ENCODE measurements at regions not wholly inside any gene's neighbourhood (a gene's known extent, or its start where the extent isn't known, plus 50 kb on each side); places are given as distances from the start of the nearest gene placed in this dataset.

DNA sequence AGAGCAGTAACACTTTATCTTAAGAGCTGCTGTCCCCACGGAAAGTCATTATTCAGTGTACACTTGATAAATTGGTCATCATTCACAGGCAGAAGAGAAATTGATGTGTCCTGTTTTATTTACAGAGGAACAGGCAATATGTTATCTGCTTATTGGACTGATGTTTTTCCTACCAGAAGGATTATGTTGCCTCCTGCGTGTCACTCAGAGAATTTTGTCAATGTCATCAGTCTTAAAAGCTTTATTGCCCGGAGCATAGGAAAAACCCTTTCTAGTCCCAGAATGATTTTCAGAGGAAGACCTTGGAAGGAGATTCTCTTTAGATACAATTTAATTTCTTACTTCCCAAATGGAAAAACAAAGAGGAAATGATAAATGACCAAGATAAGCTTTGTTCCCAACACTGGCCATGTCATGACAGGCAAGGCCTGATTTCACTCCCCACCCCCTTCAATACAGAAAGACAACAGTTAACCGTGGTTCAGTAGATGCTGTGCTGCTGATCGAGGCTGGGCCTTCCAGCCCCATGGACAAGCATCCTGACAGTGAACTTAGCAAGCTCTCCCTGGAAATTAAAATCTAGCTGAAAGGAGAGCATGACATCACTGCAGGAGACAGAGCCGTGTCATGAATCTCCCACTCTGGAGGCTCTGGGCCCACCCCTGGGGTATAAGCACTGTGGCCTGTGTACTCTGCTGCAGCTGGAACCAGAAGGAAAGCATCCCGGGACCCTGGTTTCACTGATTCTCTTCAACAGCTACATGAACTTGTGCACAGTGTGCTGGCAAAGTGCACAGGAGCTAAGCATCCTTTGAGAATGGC is 118.8 kb upstream of the LYZL2 start:
- TF ChIP-seq, protein P1, sequence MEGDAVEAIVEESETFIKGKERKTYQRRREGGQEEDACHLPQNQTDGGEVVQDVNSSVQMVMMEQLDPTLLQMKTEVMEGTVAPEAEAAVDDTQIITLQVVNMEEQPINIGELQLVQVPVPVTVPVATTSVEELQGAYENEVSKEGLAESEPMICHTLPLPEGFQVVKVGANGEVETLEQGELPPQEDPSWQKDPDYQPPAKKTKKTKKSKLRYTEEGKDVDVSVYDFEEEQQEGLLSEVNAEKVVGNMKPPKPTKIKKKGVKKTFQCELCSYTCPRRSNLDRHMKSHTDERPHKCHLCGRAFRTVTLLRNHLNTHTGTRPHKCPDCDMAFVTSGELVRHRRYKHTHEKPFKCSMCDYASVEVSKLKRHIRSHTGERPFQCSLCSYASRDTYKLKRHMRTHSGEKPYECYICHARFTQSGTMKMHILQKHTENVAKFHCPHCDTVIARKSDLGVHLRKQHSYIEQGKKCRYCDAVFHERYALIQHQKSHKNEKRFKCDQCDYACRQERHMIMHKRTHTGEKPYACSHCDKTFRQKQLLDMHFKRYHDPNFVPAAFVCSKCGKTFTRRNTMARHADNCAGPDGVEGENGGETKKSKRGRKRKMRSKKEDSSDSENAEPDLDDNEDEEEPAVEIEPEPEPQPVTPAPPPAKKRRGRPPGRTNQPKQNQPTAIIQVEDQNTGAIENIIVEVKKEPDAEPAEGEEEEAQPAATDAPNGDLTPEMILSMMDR (conservative IDR thresholded peaks at IDR 0.05; ENCODE audit: low read length) = no peak
- TF ChIP-seq EZH2phosphoT487 (IDR thresholded peaks at IDR 0.05; ENCODE audit: borderline replicate concordance) = no peak
